ENCODE measurements at regions not wholly inside any gene's neighbourhood (a gene's known extent, or its start where the extent isn't known, plus 50 kb on each side); places are given as distances from the start of the nearest gene placed in this dataset.

DNA sequence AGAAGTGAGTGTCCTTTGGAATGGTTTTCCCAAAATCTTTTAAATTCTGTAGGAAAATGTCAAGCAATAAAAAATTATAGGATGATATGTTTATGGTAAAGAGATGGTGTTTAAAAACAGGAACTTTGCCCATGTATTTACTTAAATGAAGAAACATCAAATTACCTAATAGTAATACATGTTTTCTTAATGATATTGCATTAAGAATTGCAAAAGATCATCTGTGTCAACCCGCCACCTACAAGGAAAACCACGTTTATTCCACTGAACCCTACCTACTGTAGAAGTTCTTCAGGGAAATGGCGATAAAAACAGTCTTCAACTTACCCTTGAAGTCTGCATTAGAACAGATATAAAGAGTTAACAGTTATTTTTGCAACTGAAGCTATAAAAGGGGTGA is 67.2 kb upstream of the NDP start:
- no peak for DNase-seq

DNA sequence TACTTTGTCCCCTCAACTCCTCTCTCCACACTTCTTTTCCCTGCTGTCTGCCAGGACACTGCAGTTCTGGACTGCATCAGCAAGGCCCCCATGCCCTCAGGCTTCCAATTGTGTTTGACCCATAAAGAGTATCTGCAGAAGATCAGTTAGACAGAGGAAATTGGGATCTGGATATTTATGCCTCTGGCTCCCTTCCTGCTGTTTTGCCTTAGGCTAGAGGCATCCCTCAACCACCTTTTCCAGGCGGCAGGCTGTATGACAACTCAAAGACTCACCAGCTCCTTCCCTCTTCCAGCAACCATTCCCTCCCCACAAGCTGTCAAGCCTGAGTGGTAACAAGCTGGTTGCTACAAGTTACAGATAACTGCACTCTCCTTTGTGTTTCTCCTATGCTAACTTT is 66.4 kb upstream of the NDP start:
- no peak for DNase-seq

DNA sequence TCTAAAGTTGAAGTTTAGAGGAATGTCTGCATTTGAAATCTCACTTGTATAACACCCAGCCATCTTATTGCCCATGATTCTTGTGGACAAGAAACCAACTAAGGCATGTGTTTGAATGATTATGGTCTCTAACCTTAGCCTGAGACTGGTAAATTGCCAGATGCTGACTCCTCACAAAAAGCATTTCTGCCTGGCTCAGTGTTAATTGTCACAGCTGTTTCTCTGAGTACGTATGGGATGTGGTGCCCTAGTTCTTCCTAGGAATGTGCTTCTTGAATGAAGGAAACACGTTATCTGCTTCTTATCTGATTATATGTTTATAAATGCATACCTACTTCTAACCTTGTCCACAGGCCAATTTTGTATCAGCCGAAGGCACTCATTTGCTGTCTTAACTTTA is 63.1 kb upstream of the NDP start:
- no peak for DNase-seq

DNA sequence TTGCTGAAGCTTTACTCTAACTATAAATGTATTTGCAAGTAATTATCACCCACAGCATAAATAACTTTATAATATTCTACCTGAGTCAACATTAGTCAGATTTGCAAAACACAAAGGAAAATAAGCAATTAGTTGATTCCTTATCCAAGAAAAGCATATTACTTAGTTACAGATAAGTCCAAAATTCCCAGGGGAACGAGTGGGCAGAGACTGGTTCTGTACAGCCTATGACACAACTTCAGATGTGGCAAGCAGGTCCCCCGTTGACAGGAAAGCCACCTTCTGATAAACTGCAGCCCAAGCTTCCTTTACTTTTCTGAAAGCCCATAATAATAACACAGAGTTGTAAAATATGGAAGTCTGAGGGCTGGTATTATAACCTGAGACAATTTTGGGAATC is 62.4 kb upstream of the NDP start:
- no peak for DNase-seq

DNA sequence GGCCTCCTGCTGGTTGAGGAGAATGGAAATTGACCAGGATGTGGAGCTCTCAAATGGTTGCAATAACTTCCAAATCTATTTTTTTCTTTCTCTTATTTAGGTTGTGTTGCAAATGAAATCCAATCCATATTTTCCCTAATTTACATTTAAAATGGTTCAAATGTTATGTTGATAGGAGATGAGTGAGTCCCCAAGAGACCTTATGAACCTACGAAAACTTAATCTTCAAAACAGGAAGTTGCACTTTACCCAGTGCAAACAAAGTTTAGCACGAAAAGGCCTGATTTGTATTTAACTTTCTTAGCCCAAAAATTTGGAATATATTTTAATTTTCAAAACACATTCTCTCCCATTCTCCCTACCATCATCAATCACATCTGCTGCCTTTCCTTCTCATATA is 59.3 kb upstream of the NDP start:
- DNase-seq, result no peak

DNA sequence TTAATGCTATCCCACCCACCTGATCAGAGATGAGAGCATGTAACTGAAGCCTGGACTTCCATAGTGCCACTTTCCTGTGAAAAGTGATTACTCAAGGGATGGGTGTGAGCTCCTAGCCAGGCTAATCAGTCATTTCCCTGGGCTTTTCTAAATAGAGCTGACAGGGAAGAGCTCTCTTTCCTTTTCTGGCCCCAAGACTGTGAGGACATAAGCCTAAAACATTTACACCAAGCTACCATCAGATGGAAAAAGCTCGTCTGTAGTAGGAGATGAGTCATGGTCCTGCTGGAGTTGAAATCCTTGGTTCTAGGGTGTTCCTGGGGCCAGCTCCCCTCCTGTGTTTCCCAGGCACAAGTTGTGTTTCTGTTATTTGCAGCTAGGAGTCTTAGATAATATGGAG is 52.4 kb upstream of the NDP start:
- no peak for DNase-seq
